GM21526 (cell line): ENCODE measurements at regions not wholly inside any gene's neighbourhood (a gene's known extent, or its start where the extent isn't known, plus 50 kb on each side); places are given as distances from the start of the nearest gene placed in this dataset.
"Not testable (repeated sequence)": the region's sequence is repeated elsewhere in the genome, so short reads cannot be mapped to it uniquely, and the experiment has no call there.

Source experiments
- ATAC-seq: cut with Tn5 transposase; IDR thresholded peaks from one replicate; pipeline ENCODE4 v1.9.1; 2021; ENCODE audit warnings: moderate library complexity; ENCODE audit not compliant: unreplicated experiment, low FRiP score

GRCh38 chr9:15047028-15047551 is 136.9 kb upstream of the FREM1 start:
- no peak for ATAC-seq

GRCh38 chr9:15033316-15033715 is 123.1 kb upstream of the FREM1 start:
- ATAC-seq: no peak

GRCh38 chr9:15032860-15033259 is 122.6 kb upstream of the FREM1 start:
- no peak for ATAC-seq

DNA sequence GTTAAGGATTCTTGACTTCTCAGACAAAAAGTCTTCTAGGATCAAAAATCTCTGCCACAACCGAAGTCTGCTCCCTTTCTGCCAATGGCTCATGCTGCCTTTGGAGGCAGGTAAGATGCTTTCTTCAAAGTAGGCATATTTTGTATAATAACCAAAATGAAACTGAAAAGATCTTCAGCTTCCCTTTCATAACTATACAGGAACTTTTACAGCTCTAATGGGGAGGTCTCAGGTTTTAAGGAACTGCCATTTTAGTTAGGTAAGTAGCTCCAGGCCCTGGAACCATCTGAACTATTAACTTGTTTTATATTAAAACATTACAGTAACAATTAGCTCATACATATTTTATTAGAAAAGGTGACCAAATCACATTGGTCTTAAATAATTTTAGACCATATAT is 110.9 kb upstream of the FREM1 start:
- ATAC-seq: no peak

DNA sequence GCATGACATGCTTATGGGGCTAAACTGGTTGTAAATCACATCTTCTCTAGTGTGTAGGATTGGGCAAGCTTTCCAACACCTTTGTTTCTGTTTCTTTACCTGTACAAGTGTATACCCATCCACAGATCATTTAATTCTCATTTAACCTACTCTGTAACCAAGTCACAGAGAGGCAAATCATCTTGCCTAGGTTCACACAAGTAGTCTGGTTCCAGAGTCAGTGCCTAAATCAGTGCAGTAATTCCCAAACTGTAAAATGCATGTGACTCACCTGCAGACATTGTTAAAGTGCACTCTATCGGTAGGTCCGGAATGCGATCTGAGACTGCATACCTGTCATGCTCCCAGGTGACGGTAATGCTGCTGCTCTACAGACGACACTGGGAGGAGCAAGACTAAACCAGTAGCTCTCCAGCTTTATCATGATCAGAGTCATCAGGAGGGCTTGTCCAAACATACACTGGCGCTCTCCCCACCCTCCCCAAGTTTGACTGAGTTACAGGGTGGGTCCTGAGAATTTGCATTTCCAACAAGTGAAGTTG is 107.9 kb upstream of the FREM1 start:
- no peak for ATAC-seq

DNA sequence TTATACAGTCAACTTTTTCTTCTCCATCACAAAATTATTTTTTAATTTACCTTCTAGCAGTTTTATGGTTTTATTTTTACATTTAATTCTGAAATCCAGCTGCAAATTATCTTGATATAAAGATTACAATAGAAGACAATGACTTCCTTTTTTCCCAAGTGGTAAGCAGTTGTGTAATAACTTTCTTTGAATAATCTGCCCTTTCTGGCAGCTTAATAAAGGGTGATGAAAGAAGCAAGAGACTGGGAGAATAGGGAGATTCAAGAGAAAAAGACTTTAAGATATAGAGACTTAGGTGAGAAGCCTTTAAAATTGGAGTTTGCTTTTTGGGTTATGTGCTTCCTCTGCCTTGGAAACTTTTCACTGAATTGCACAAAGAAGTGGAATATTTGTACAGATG is 100.4 kb upstream of the FREM1 start:
- no peak for ATAC-seq

DNA sequence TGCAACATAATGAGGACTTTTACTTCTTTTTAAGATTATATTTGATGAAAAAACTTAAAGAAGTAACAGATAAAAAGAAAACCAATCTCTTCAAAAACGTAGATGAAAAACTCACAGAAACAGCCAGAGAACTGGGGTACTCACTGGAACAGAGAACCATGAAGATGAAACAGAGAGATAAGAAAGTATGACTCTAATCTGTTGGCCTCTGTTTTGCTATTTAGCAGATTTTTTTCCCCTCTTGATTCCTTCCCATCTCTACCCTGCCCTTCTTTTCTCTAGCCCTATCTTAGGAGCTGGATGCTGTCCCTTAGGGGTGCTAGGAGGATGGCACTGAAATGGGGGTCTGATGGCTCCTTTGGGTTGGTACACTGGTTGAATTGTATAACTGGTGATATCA is 97.5 kb upstream of the FREM1 start:
- no peak for ATAC-seq

GRCh38 chr9:14994738-14995137 is 84.5 kb upstream of the FREM1 start:
- ATAC-seq: no peak

DNA sequence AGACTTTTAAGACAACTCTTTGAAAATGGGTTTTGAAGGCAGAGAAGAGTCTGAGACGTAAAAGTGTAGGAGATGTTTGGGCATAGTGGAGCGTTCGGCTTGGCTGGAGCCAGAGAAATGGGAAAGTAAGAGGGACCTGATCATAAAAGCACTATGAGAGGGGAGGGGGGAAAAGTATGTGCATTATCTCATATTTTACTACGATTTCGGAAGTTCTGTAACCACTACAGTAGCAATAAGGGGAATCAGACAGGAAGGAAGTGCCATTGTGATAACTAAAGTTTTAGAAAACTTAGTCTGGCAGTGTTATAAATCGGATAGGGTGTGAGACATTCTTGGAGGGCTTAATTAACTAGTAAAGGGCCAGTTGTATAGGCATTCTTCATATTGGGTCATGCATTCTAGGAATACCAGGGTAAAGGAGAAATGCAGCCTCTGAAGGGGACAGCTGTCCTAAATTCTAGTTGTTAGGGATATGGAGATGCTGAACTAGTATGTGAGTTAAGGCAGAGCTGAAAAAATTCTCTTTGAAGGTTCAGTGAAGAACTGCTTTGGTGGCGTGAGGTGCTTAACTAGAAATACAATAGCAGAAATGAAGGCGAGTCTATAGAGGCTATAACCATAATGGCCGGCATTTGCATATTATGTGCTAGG is 83.8 kb upstream of the FREM1 start:
- no peak for ATAC-seq

- ATAC-seq: no peak
Measured at GRCh38 chr9:14993061-14993800, 83.0 kb upstream of the FREM1 start.

DNA sequence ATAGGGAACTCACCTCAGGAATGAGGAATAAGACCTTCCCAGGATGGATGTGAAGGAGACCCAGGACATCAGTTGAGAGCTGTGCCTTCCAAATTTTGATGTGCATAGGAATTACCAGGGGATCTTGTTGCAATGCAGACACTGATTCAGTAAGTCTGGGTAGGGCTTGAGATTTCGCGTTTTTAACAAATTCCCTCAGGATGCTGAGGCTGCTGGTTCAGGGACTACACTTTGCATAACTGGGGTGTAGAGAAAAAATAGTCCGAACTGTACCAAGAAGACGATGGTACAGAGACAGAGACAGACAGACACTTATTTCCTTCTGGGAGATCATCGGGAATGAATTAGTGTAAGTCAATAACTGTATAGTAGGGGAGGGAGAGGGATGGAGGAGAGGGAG is 82.3 kb upstream of the FREM1 start:
- ATAC-seq: no peak

DNA sequence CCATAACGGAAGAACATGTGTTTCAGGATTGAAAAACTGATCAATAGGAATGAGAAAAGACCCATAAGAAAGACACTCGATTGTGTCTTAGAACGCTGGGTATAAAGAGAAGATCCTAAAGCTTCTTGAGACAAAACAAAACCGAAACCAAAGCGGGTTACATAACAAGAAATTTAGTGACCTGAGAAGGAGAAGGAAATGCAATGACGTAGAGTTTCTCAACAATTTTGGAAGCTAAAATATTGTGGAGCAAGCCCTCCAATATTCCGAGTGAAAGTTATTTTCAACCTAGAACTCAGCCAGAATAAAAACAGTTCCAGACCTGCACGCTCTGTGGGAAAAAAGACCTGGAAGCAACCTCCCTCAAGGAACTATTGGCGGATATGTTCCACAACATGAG is 81.9 kb upstream of the FREM1 start:
- ATAC-seq: no peak

GRCh38 chr9:14990647-14991046 is 80.4 kb upstream of the FREM1 start:
- not testable (repeated sequence) for ATAC-seq

- ATAC-seq: no peak
Measured at GRCh38 chr9:14989811-14990210, 79.6 kb upstream of the FREM1 start.

GRCh38 chr9:14989336-14989735 is 79.1 kb upstream of the FREM1 start:
- ATAC-seq: not testable (repeated sequence)

GRCh38 chr9:14987858-14988257 is 77.6 kb upstream of the FREM1 start:
- no peak for ATAC-seq

- no peak for ATAC-seq
Measured at GRCh38 chr9:14985419-14985818, 75.2 kb upstream of the FREM1 start.

GRCh38 chr9:14983599-14983998 is 73.4 kb upstream of the FREM1 start:
- ATAC-seq: no peak

- no peak for ATAC-seq
Measured at GRCh38 chr9:14981291-14981950, 71.2 kb upstream of the FREM1 start.

DNA sequence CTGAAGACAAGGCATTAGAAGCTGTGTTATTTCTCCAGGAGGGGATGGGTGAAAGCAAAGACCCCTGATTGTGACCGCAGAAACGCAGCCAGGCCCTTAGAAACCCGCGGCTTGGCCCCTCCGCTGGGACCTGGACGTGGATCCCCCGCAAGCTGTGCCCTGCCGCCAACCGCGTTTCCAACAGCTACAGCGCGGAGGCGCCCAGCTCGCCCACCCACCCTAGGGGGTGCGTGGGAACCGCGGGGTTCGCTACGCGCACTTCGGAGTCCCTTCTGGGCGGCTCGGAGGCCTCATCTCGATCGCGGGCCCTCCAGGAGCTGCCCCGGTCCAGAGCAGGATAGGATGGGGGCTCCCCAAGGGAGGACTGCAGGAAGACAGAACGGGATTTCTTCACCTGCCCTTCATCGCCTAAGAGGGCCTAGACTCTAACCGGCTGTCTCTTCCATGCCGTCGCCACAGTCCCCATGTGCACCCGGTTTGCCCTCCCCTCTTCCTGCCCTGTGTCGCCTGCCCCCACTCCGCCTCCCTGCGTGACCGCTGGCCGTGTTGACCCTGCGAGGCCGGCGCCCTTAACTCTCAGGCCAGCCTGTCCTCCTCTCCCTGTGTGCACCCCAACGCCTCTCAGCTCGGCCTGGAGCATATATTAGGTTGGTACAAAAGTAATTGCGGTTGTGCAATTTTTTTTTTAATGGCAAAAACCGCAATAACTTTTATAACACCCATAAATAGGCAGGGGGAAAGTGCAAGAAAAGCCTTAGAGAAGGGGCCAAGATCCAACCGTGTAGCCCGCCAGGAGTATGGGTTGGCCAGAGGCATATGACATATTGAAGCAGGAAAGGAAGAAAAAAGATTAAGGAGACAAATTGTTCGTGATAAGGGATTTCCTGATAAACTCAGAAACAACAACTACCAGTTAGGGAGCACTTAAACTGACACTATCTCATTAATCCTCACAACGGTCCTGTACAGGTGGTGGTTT is 68.1 kb upstream of the FREM1 start:
- no peak for ATAC-seq
